Stimulated activated CD4-positive, alpha-beta T cell treated with anti-CD3 and anti-CD28 coated beads, TNF-alpha, amount 100 ng/mL, for 1 hour (primary cell): ENCODE measurements at regions not wholly inside any gene's neighbourhood (a gene's known extent, or its start where the extent isn't known, plus 50 kb on each side); places are given as distances from the start of the nearest gene placed in this dataset.

Experiments
- DNase-seq, 3 donors: peaks; one replicate each; pipeline ENCODE4 v3.0.0-alpha.2; 2020; ENCODE audit warnings: low read depth in 3 of 3, low spot score in 1 of 3

DNA sequence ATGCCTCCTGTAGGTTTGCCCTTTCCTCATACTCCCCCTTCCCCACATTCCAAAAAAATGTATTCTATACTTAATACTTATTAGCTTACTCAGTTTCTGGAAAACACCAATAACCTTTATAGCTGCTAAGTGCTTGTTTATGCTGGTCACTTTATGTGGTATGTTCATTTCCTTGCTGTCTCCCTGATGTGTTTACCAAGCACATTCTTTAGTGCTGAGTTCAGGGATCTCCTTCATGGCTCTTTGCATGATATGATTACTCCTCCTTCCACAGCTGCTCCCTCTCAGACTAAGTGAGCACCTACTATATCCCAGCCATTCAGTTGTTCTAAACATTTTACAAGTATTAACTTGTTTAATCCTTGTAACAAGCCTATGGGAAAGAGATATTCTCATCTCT, 698.3 kb upstream of the FANCL start:
- no peak for DNase-seq

GRCh38 chr2:58938988-58939387, 697.9 kb upstream of the FANCL start:
- DNase-seq = no peak

- no peak for DNase-seq
Observed at GRCh38 chr2:58932801-58933200, 691.7 kb upstream of the FANCL start.

- DNase-seq = no peak
Observed at GRCh38 chr2:58930537-58930936, 689.4 kb upstream of the FANCL start.

DNA sequence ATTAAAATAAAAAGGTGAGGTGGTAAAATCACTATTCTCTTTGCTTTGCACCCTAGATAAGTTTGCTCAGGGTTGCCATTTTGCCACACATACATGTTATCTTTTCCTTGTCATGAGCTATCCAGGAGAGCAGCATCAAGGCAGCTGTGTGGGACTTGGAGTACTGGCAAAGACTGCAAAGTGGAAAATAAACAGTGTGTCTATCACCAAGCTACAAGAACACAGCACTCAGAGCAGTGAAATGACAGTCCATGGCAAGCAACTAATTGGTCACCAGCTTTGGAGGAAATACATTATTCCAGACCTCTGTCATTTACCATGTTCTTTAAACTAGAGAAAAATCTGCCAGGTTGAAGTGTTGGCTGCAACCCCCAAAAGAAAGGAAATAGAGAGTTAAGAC, 687.8 kb upstream of the FANCL start:
- DNase-seq = no peak

- no peak for DNase-seq
Observed at GRCh38 chr2:58928391-58928790, 687.3 kb upstream of the FANCL start.

GRCh38 chr2:58926112-58926511, 685.0 kb upstream of the FANCL start:
- DNase-seq = no peak

DNA sequence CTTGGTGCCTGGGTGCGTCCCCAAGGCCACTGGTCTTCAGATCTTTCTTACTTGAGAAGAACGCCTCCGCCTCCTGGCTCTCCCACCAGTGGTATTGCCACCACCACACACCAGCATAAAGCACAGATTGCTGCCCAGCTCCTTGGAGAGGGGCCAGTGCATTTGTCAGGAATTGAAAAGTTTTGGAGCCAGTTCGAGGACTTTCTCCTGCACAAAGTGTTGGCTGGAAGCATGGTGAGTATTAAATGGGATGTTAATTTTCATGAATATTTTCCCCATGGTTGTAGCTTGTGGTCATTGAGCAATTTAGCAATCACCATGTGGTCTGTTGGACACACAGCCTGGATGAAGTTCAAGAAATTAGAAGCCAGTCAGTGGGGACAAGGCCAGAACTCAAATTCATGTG, 684.6 kb upstream of the FANCL start:
- no peak for DNase-seq

DNA sequence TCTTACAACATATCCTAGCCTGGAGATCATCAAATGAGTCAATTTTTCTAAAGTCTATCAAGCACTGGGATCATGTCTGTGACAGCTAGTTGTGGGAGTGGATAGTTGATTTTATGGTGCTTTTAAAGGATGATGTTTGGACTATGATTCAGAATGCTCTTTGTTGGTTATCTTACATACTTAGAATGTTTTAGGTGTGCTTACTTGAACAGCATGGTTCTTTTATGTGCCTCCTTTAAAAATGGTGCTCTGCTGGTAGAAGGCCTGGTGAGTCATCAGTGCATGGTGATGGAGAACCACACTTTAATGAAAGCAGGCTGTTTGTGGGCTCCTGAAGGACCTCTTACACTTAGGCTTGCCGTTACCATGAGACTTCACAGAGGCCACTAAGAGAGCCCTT, 682.7 kb upstream of the FANCL start:
- DNase-seq = no peak

DNA sequence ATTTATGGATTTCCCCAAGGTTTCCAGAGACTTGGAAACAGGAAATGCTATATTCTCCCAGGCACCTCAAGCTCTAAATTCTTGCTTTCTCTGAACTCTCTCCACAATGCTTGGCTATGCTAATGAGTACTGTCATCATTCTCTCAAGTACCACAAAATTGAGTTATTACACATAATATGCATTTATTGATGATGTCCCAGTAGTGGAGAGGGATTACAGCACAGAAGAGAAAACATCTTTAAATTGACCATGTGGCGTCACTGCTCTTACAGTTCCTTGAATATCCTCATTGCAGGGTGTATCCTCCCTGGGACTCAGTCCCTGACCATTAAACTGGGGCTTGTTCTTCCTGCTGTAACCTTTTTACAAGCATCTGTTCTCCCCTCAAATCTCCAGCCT, 681.1 kb upstream of the FANCL start:
- DNase-seq = no peak

DNA sequence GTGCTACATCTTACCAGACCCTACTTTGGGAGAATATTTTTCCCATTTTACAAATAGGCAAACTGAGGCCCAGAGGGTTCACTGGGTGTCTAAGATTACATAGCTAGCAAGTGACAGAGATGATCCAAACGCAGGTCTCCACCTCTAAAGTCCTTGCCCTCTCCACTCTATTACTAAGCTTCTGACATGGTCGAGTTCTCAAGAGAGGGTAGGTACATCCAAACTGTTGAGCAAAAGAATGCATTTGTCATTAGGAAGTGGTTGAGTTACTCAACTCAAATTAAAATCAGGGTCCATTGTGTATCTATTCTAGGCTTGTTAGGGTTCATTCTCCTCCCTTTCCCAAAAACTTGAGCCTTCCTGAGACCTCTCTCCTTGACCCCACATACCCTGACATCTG, 680.6 kb upstream of the FANCL start:
- no peak for DNase-seq

- no peak for DNase-seq
Observed at GRCh38 chr2:58920001-58920400, 678.9 kb upstream of the FANCL start.

DNA sequence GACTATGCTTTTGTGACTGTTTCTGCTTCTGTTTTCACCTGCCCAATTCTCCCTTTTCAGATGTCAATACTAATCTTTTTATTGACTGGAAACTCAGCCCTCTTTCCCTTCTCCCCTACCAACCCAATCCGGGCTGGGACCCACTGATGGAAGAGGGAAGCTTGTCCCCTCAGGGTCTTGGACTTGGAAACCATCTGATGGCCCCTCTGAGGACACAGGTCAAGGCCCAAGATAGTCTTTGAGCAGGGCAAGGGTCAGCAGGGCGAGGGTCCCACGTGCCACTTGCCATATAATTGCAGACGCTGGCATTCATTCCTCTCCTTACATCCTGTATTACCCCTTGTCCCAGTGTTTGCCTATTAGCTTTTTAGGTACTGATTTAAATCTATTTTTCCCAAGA, 678.2 kb upstream of the FANCL start:
- DNase-seq = no peak

DNA sequence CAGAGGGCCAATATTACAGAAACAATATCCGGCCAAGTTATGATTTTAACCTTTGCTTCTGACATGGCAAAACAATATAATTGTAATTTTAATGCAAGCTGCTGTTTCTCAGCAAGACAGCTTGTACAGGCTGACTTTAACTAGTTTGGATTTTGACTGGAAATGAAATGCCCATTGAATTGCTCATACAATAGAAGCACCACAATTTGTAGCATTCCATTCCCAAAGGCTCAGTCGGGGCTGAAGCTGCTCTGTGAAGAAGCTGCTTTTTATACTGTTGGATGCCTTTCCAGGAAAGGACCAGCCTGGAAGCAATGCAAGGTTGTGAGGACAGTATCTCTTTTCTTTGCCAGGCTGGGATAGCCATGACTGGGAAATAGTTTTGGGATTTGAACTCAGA, 677.0 kb upstream of the FANCL start:
- no peak for DNase-seq

GRCh38 chr2:58917596-58917995, 676.5 kb upstream of the FANCL start:
- no peak for DNase-seq

DNA sequence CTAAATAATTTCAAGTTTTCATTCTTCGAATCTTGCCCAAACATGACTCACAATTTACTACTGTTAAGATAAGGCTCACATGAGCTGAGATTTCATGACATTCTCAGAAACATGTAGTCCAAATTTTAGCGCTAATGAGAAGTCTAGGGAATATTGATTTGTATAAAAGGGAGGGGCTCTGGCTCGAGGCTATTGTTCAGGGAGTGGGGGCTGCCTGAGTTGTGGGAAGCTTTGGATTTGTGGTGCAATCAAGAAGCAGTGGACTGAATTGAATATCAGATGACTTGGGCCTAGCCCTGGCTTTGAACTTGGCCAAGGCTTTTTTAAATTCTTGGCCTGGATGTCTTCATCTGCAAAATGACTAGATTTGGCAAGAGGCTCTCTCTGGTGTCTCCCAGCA, 674.9 kb upstream of the FANCL start:
- no peak for DNase-seq

GRCh38 chr2:58914733-58915505, 673.8 kb upstream of the FANCL start:
- DNase-seq = no peak

GRCh38 chr2:58913082-58913726, 672.1 kb upstream of the FANCL start:
- no peak for DNase-seq

GRCh38 chr2:58911877-58912276, 670.8 kb upstream of the FANCL start:
- no peak for DNase-seq

GRCh38 chr2:58908501-58909154, 667.5 kb upstream of the FANCL start:
- DNase-seq = no peak

DNA sequence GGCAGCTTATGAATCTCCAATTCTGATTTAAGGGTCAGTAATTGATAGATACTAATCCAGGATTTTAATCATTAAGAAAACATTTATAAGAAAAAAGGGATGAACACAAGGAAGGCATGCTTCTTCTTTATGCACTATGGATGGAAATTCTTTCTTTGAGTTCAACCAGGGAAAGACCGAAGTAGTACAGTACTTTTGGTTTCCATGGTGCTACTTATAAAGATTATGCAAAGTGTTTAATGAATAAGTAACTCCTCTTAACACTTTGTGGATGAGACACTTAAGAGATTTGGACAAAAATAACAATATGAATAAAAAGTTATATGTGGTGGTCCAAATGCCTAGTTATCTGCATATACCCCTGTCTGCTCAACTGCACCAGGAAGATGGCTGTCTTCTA, 666.5 kb upstream of the FANCL start:
- DNase-seq = no peak

GRCh38 chr2:58906081-58906645, 665.0 kb upstream of the FANCL start:
- DNase-seq = no peak
